ENCODE measurements at regions not wholly inside any gene's neighbourhood (a gene's known extent, or its start where the extent isn't known, plus 50 kb on each side); places are given as distances from the start of the nearest gene placed in this dataset.
"Not testable (repeated sequence)": the region's sequence is repeated elsewhere in the genome, so short reads cannot be mapped to it uniquely, and the experiment has no call there.

GRCh38 chr2:75833386-75833785 lies 122.7 kb upstream of the GCFC2 start:
- no peaks in the 10 kb centered on the region for H3K9me3 ChIP-seq (replicated peaks in 1 of 11)
- H3K27me3 ChIP-seq, result no peaks in the 10 kb centered on the region
- H3K27ac ChIP-seq, result no peak overlapping the region
- H3K9ac ChIP-seq, result no peak overlapping the region
- no peaks in the 10 kb centered on the region for H3K36me3 ChIP-seq
- H3K4me3 ChIP-seq, result no peak overlapping the region
- no peaks in the 10 kb centered on the region for H4K20me1 ChIP-seq
- H3K4me1 ChIP-seq, result no peaks in the 10 kb centered on the region
- TF ChIP-seq Cebpa-rat (IDR thresholded peaks at IDR 0.05), result no peak
- H3K4me2 ChIP-seq, result no peak overlapping the region

DNA sequence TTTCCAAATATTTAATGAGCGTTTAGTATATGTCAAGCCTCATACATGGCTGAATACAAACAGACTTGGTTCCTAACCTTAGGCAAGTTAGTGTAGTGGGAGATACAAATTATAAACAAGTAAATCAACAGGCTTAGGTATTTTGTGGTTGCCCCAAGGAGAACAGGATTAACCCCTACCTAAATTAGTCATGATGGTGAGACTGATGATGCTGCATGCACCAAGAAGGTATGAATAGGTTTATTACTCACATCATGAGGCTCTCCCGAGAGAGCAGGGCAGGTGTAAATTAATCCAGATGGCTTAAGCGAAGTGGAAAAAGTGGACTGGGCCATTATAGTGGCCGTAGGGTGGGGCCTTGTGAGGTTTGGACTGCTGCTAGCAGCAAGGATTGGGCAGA lies 118.1 kb upstream of the GCFC2 start:
- no peak overlapping the region for H3K4me3 ChIP-seq
- H3K27ac ChIP-seq, result no peak overlapping the region
- H3K4me1 ChIP-seq, result no peaks in the 10 kb centered on the region
- H3K9ac ChIP-seq, result no peak overlapping the region
- H3K36me3 ChIP-seq, result no peaks in the 10 kb centered on the region
- no peak for TF ChIP-seq Cebpa-rat (IDR thresholded peaks at IDR 0.05)
- H3K9me3 ChIP-seq (replicated peaks in 1 of 11), result peaks cover 4 to 11% (median 7%) of the 10 kb centered on the region in 11 experiments; a peak in 17 of 22 replicates
- H4K20me1 ChIP-seq, result no peaks in the 10 kb centered on the region
- H3K4me2 ChIP-seq, result no peak overlapping the region
- H3K27me3 ChIP-seq, result no peaks in the 10 kb centered on the region

GRCh38 chr2:75823515-75823914 lies 112.8 kb upstream of the GCFC2 start:
- H3K9me3 ChIP-seq (replicated peaks in 1 of 11), result peaks cover 4 to 15% (median 9%) of the 10 kb centered on the region in 11 experiments; a peak in 17 of 22 replicates
- H3K27me3 ChIP-seq, H3K4me2 ChIP-seq, H3K4me3 ChIP-seq, H4K20me1 ChIP-seq, H3K36me3 ChIP-seq, H3K9ac ChIP-seq, H3K27ac ChIP-seq, H3K4me1 ChIP-seq: not testable (repeated sequence)

DNA sequence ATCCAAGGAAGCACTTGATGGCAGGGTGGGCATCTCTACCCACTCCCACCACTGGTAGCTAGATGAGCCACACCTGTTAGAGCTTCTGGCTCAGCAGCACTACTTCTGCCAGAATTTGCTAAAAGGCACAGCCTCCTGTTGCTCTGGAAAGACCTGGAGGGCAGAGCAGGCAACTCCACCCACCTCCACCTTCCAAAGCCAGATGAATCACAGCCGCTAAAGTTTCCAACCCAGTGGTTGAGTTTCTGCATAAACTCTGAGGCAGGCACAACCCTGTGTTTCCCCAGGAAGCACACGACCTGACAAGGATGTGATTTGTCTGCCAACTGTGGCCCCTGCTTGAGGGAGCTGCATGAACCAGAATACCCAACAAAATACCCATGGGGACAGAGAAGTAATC lies 111.6 kb upstream of the GCFC2 start:
- no peak overlapping the region for H3K4me3 ChIP-seq
- no peak for TF ChIP-seq Cebpa-rat (IDR thresholded peaks at IDR 0.05)
- H3K4me1 ChIP-seq, result no peaks in the 10 kb centered on the region
- H4K20me1 ChIP-seq, result no peaks in the 10 kb centered on the region
- H3K27ac ChIP-seq, result no peak overlapping the region
- no peak overlapping the region for H3K4me2 ChIP-seq
- H3K36me3 ChIP-seq, result no peaks in the 10 kb centered on the region
- no peaks in the 10 kb centered on the region for H3K27me3 ChIP-seq
- peaks cover 4 to 15% (median 9%) of the 10 kb centered on the region in 11 experiments; a peak in 17 of 22 replicates for H3K9me3 ChIP-seq (replicated peaks in 1 of 11)
- no peak overlapping the region for H3K9ac ChIP-seq

- Histone ChIP-seq H3K36me3 (no peaks in the 10 kb centered on the region), H4K20me1 (no peaks in the 10 kb centered on the region), H3K27ac (no peak overlapping the region), H3K4me3 (no peak overlapping the region), H3K9me3 (replicated peaks in 1 of 11) (peaks cover 4 to 15% (median 9%) of the 10 kb centered on the region in 11 experiments; a peak in 17 of 22 replicates), H3K4me2 (no peak overlapping the region), H3K4me1 (no peaks in the 10 kb centered on the region), H3K9ac (no peak overlapping the region), H3K27me3 (no peaks in the 10 kb centered on the region)
- TF ChIP-seq Cebpa-rat (IDR thresholded peaks at IDR 0.05), result no peak
These were observed 110.0 kb upstream of the GCFC2 start for GRCh38 chr2:75820693-75821092.

- H3K27me3 ChIP-seq, result no peaks in the 10 kb centered on the region
- H3K27ac ChIP-seq, result no peak overlapping the region
- no peaks in the 10 kb centered on the region for H4K20me1 ChIP-seq
- TF ChIP-seq Cebpa-rat (IDR thresholded peaks at IDR 0.05), result no peak
- H3K4me1 ChIP-seq, result no peaks in the 10 kb centered on the region
- no peaks in the 10 kb centered on the region for H3K36me3 ChIP-seq
- no peaks in the 10 kb centered on the region for H3K9me3 ChIP-seq (replicated peaks in 1 of 11)
- H3K4me3 ChIP-seq, result no peak overlapping the region
- no peak overlapping the region for H3K9ac ChIP-seq
- no peak overlapping the region for H3K4me2 ChIP-seq
These were observed 100.1 kb upstream of the GCFC2 start for GRCh38 chr2:75810611-75811330.

DNA sequence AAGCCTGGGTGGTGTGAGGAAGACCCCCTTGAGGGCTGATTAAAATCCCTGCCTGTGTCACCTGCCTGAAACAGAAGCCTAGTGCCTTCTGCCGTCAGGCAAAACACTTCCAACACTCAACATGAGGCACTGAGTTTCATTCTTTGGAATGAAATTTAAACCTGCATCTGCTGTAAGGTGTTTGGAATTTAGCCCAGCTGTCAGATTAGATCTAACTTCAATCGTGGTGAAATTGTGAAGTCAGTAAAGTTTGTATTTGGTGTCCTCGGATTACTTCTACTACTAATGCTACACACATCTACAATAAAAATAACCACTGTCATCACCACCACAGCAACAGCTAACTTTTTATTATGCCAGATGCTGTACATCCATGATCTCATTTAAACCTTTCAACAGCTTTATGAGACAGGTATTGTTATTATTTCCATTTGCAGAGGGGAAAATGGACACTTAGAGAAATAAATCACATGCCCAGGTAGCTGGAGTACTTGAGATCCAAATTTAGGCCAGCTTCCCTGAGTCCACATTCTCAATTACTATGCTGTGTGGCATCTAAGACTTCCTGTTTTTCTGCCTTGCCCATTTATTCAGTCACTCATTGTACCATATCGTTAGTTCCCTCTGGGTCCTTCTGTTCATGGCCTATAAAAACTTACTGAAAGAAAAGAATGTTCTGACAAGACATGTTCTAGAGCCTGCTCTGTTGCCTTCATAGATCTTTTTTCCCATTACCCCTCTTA lies 98.2 kb upstream of the GCFC2 start:
- Histone ChIP-seq H3K27me3 (no peaks in the 10 kb centered on the region), H3K27ac (no peak overlapping the region), H3K4me2 (no peak overlapping the region)

DNA sequence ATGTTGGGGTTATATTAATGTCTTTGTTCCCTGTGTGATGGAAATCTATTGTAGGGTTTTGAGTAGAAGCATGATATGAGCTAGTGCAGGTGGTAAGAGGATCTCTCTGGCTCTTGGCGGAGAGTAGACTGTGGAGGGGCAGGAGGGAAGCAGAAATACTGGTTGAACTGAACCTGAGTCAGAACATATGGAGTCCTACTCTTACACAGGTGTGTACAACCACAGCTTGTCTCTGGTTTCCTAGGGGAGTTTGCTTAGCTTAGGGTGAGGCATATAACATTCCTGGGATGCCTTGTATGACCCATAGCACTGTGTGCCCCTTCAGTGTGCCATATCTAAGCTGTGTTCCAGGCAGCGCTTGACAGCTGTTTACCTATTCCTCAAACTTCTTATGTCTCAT lies 97.3 kb upstream of the GCFC2 start:
- TF ChIP-seq Cebpa-rat (IDR thresholded peaks at IDR 0.05), result no peak
- Histone ChIP-seq H3K27ac (no peak overlapping the region), H3K4me2 (no peak overlapping the region), H3K36me3 (no peaks in the 10 kb centered on the region), H4K20me1 (no peaks in the 10 kb centered on the region), H3K4me3 (no peak overlapping the region), H3K9ac (no peak overlapping the region), H3K4me1 (no peaks in the 10 kb centered on the region), H3K9me3 (replicated peaks in 1 of 11) (no peaks in the 10 kb centered on the region), H3K27me3 (no peaks in the 10 kb centered on the region)

More for the DNA sequence above, 98.2 kb upstream of the GCFC2 start:
- H4K20me1 ChIP-seq, result no peaks in the 10 kb centered on the region
- H3K9me3 ChIP-seq (replicated peaks in 1 of 11), result no peaks in the 10 kb centered on the region
- no peaks in the 10 kb centered on the region for H3K4me1 ChIP-seq
- H3K4me3 ChIP-seq, result no peak overlapping the region
- no peak for TF ChIP-seq Cebpa-rat (IDR thresholded peaks at IDR 0.05)
- H3K9ac ChIP-seq, result no peak overlapping the region
- H3K36me3 ChIP-seq, result no peaks in the 10 kb centered on the region

DNA sequence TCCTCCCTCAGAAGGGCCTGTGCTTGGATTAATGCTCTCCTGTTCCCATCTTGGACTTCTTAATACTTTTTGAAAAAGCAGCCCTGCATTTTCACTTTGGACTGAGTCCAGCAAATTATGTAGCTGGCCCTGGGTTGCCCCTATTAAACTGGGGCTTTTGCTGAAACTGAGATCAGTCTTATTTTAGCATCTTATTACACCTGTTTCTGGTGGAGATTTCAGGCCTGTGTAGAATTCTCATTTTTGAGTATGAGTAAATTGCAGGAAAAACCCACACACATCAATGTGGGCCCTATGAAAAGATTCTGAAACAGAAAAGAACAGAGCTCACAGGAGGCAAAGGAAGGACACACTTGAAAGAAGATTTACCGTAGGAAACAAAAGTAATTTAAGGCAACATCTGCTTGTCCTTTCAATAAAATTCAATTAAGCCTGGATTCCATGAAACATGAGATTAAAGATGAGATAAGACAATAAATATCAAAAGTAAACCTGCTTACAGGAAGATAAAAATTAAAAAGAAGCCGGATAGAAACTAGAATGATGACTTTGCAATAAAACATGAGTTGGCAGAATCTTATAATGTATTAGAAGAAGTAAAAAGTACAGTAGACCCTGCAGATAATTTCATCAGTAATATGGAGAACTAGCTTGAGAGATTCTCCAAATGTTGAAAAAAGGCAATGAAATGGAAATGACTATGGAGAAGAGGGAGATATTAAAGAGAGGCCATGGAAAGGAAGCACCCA lies 90.7 kb upstream of the GCFC2 start:
- no peaks in the 10 kb centered on the region for H3K9me3 ChIP-seq (replicated peaks in 1 of 11)
- H3K4me2 ChIP-seq, result no peak overlapping the region
- no peak overlapping the region for H3K4me3 ChIP-seq
- no peak for TF ChIP-seq Cebpa-rat (IDR thresholded peaks at IDR 0.05)
- no peaks in the 10 kb centered on the region for H3K36me3 ChIP-seq
- no peak overlapping the region for H3K9ac ChIP-seq
- no peak overlapping the region for H3K27ac ChIP-seq
- H4K20me1 ChIP-seq, result no peaks in the 10 kb centered on the region
- peaks cover 0 to 14% (median 0%) of the 10 kb centered on the region in 10 experiments; a peak in 3 of 20 replicates for H3K4me1 ChIP-seq
- no peaks in the 10 kb centered on the region for H3K27me3 ChIP-seq
